ENCODE measurements at regions not wholly inside any gene's neighbourhood (a gene's known extent, or its start where the extent isn't known, plus 50 kb on each side); places are given as distances from the start of the nearest gene placed in this dataset.

- H3K27ac ChIP-seq (ENCODE audit: low read depth, low read length) = no peak overlapping the region
- no peaks in the 10 kb centered on the region for H3K9me3 ChIP-seq (ENCODE audit: control insufficient read depth, insufficient read depth, low read length)
- no peak for TF ChIP-seq EZH2phosphoT487 (IDR thresholded peaks at IDR 0.05; ENCODE audit: borderline replicate concordance, low read length)
- no peak for TF ChIP-seq CTCF (IDR thresholded peaks at IDR 0.05; ENCODE audit: low read depth, low read length, poor library complexity, severe bottlenecking)
Measured at GRCh38 chr10:44822349-44822748, 88.8 kb upstream of the TMEM72 start.

GRCh38 chr10:44822966-44823365, 88.2 kb upstream of the TMEM72 start:
- Histone ChIP-seq H3K79me2 (ENCODE audit: control insufficient read depth, low read length) (no peaks in the 10 kb centered on the region), H3K9me2 (replicated peaks; ENCODE audit: control insufficient read depth, low read length) (no peaks in the 10 kb centered on the region), H3K27me3 (ENCODE audit: control insufficient read depth, low read length) (peaks cover 2% of the 10 kb centered on the region; the same call in 1 of the 2 replicates), H3K4me2 (ENCODE audit: low read length) (no peak overlapping the region), H4K20me1 (ENCODE audit: control insufficient read depth, insufficient read depth, low read depth, low read length) (no peaks in the 10 kb centered on the region), H3F3A (ENCODE audit: control insufficient read depth, insufficient read depth) (no peaks in the 10 kb centered on the region), H3K9me3 (ENCODE audit: control insufficient read depth, insufficient read depth, low read length) (no peaks in the 10 kb centered on the region), H3K4me1 (ENCODE audit: control insufficient read depth, low read length) (no peaks in the 10 kb centered on the region), H3K4me3 (ENCODE audit: low read length) (no peak overlapping the region), H3K36me3 (ENCODE audit: control insufficient read depth, low read length) (no peaks in the 10 kb centered on the region), H3K27ac (ENCODE audit: low read depth, low read length) (no peak overlapping the region)
- TF ChIP-seq CTCF (IDR thresholded peaks at IDR 0.05; ENCODE audit: low read depth, low read length, poor library complexity, severe bottlenecking) (no peak), EZH2phosphoT487 (IDR thresholded peaks at IDR 0.05; ENCODE audit: borderline replicate concordance, low read length) (no peak)

More at GRCh38 chr10:44822349-44822748, 88.8 kb upstream of the TMEM72 start:
- no peak overlapping the region for H3K4me2 ChIP-seq (ENCODE audit: low read length)
- no peak overlapping the region for H3K4me3 ChIP-seq (ENCODE audit: low read length)
- no peaks in the 10 kb centered on the region for H3K79me2 ChIP-seq (ENCODE audit: control insufficient read depth, low read length)
- no peaks in the 10 kb centered on the region for H4K20me1 ChIP-seq (ENCODE audit: control insufficient read depth, insufficient read depth, low read depth, low read length)
- H3F3A ChIP-seq (ENCODE audit: control insufficient read depth, insufficient read depth) = no peaks in the 10 kb centered on the region
- no peaks in the 10 kb centered on the region for H3K4me1 ChIP-seq (ENCODE audit: control insufficient read depth, low read length)
- no peaks in the 10 kb centered on the region for H3K9me2 ChIP-seq (replicated peaks; ENCODE audit: control insufficient read depth, low read length)
- H3K36me3 ChIP-seq (ENCODE audit: control insufficient read depth, low read length) = no peaks in the 10 kb centered on the region
- H3K27me3 ChIP-seq (ENCODE audit: control insufficient read depth, low read length) = peaks cover 2% of the 10 kb centered on the region; the same call in 1 of the 2 replicates

- H3K27ac ChIP-seq (ENCODE audit: low read depth, low read length) = no peak overlapping the region
- no peak overlapping the region for H3K4me3 ChIP-seq (ENCODE audit: low read length)
- no peaks in the 10 kb centered on the region for H3K9me3 ChIP-seq (ENCODE audit: control insufficient read depth, insufficient read depth, low read length)
- no peaks in the 10 kb centered on the region for H3K79me2 ChIP-seq (ENCODE audit: control insufficient read depth, low read length)
- H3F3A ChIP-seq (ENCODE audit: control insufficient read depth, insufficient read depth) = no peaks in the 10 kb centered on the region
- H3K4me1 ChIP-seq (ENCODE audit: control insufficient read depth, low read length) = no peaks in the 10 kb centered on the region
- no peak overlapping the region for H3K4me2 ChIP-seq (ENCODE audit: low read length)
- no peaks in the 10 kb centered on the region for H3K36me3 ChIP-seq (ENCODE audit: control insufficient read depth, low read length)
- H4K20me1 ChIP-seq (ENCODE audit: control insufficient read depth, insufficient read depth, low read depth, low read length) = no peaks in the 10 kb centered on the region
- H3K27me3 ChIP-seq (ENCODE audit: control insufficient read depth, low read length) = peaks cover 2% of the 10 kb centered on the region; the same call in 1 of the 2 replicates
- H3K9me2 ChIP-seq (replicated peaks; ENCODE audit: control insufficient read depth, low read length) = no peaks in the 10 kb centered on the region
- TF ChIP-seq EZH2phosphoT487 (IDR thresholded peaks at IDR 0.05; ENCODE audit: borderline replicate concordance, low read length) (no peak), CTCF (IDR thresholded peaks at IDR 0.05; ENCODE audit: low read depth, low read length, poor library complexity, severe bottlenecking) (no peak)
Measured at GRCh38 chr10:44824607-44825006, 86.5 kb upstream of the TMEM72 start.

All from DOHH2 (cell line).